Cardiac fibroblast (primary cell): ENCODE measurements at regions not wholly inside any gene's neighbourhood (a gene's known extent, or its start where the extent isn't known, plus 50 kb on each side); places are given as distances from the start of the nearest gene placed in this dataset.

ENCODE experiments used
- DNase-seq, 2 donors: peaks; one replicate each; pipeline versions ENCODE4 v3.0.0 to v3.0.0-alpha.2; 2010; ENCODE audit warnings: low read depth in 2 of 2
- H3K4me3 ChIP-seq, 2 donors: replicated peaks in 1 of 2; 1 replicate in 1 of 2; 2 replicates in 1 of 2; pipeline ENCODE4 v1.5.1; 2011; ENCODE audit warnings: low read depth in 2 of 2, low read length in 2 of 2, mild to moderate bottlenecking in 2 of 2, moderate library complexity in 1 of 2
- TF ChIP-seq, protein P1 (sequence below): IDR thresholded peaks from one replicate; pipeline ENCODE4 v1.5.1; 2011; ENCODE audit warnings: low read depth, mild to moderate bottlenecking, low read length, inconsistent platforms

- TF ChIP-seq, protein P1, sequence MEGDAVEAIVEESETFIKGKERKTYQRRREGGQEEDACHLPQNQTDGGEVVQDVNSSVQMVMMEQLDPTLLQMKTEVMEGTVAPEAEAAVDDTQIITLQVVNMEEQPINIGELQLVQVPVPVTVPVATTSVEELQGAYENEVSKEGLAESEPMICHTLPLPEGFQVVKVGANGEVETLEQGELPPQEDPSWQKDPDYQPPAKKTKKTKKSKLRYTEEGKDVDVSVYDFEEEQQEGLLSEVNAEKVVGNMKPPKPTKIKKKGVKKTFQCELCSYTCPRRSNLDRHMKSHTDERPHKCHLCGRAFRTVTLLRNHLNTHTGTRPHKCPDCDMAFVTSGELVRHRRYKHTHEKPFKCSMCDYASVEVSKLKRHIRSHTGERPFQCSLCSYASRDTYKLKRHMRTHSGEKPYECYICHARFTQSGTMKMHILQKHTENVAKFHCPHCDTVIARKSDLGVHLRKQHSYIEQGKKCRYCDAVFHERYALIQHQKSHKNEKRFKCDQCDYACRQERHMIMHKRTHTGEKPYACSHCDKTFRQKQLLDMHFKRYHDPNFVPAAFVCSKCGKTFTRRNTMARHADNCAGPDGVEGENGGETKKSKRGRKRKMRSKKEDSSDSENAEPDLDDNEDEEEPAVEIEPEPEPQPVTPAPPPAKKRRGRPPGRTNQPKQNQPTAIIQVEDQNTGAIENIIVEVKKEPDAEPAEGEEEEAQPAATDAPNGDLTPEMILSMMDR: no peak
- no peak for DNase-seq
These were observed 222.6 kb upstream of the CHAC2 start for GRCh38 chr2:53544871-53545558.

GRCh38 chr2:53543083-53543482 is 224.5 kb upstream of the CHAC2 start:
- no peak overlapping the region for H3K4me3 ChIP-seq
- no peak for DNase-seq
- TF ChIP-seq, protein P1: no peak

More at GRCh38 chr2:53544871-53545558, 222.6 kb upstream of the CHAC2 start:
- no peak overlapping the region for H3K4me3 ChIP-seq

DNA sequence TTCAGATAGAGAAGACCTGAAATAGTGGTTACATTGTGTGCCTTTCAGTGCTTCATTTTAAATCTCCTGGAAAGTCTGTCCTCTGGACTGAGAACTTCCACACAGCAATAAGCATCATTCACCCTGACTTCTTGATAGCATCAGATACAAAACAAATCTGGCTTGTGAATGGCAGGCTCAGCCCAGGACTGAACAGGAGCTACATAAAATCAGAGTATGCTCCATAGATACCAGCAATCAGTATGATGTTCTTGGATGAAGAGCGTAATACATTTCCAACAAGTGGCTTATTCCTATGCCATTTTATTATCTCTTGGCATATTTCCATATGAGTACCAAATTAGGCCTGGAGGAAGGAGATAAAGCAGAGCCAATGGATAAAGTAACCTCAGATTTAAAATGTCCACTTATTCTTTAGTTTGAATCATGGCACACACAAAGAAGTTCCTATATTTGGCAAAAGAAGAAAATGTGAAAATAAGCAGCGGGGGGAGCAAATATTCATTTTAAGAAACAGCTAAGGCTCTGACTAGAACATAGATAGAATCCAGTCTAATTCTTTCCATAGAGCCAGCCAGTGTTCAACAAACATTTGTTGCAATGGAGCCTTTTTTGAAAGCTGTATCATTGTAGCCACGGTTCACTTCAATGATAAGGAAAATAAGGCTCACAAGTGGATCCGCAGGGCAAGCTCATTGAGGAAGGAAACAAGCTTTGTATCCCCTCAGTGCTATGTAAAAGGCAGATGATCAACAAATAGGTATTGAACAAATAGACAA is 230.8 kb upstream of the CHAC2 start:
- no peak for DNase-seq
- TF ChIP-seq, protein P1: no peak
- H3K4me3 ChIP-seq: no peak overlapping the region

GRCh38 chr2:53535234-53535840 is 232.3 kb upstream of the CHAC2 start:
- no peak for DNase-seq
- no peak overlapping the region for H3K4me3 ChIP-seq
- TF ChIP-seq, protein P1: no peak

DNA sequence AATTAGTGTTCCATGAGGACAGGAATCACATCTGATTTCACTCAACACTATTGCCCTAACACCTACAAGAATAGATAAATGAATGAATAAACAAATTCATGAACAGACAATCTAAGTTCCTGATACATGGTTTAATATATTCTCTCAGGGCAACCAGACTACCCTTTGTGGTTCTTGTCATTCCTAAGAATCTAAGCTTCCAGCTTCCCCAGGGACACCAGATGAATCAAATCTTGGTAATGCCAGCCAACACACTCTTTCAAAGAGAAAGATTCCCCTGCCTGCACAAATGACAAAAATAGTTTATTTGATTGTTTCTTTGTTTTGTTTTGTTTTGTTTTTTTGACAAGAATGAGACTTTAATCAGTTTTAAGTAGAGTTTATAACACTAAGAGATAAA is 237.5 kb upstream of the CHAC2 start:
- TF ChIP-seq, protein P1: no peak
- no peak overlapping the region for H3K4me3 ChIP-seq

GRCh38 chr2:53527056-53527455 is 240.5 kb upstream of the CHAC2 start:
- TF ChIP-seq, protein P1: no peak
- no peak for DNase-seq
- H3K4me3 ChIP-seq: no peak overlapping the region

More for the DNA sequence above, 237.5 kb upstream of the CHAC2 start:
- no peak for DNase-seq
